Tongue (tissue), 1 donor: ENCODE measurements at regions not wholly inside any gene's neighbourhood (a gene's known extent, or its start where the extent isn't known, plus 50 kb on each side); places are given as distances from the start of the nearest gene placed in this dataset.

ENCODE experiments used
- DNase-seq: peaks from one replicate; pipeline ENCODE4 v3.0.0-alpha.2; 2015

DNA sequence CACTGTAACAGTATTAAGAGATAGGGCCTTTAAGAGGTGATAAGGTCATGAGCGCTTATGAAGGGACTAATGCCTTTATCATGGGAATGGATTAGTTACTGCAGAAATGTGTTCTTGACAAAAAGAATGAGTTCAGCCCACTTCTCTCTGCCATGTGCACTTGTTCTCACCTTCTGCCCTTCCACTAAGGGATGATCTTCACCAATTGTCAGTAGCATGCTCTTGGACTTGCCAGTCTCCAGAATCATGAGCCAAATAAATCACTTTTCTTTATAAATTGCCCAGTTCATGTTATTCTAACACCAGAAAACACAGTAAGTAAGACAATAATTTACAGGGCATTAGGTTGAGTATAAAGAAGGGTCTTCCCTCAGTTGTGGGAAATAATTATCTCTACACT lies 189.1 kb downstream of the CRPPA start:
- DNase-seq, result no peak

DNA sequence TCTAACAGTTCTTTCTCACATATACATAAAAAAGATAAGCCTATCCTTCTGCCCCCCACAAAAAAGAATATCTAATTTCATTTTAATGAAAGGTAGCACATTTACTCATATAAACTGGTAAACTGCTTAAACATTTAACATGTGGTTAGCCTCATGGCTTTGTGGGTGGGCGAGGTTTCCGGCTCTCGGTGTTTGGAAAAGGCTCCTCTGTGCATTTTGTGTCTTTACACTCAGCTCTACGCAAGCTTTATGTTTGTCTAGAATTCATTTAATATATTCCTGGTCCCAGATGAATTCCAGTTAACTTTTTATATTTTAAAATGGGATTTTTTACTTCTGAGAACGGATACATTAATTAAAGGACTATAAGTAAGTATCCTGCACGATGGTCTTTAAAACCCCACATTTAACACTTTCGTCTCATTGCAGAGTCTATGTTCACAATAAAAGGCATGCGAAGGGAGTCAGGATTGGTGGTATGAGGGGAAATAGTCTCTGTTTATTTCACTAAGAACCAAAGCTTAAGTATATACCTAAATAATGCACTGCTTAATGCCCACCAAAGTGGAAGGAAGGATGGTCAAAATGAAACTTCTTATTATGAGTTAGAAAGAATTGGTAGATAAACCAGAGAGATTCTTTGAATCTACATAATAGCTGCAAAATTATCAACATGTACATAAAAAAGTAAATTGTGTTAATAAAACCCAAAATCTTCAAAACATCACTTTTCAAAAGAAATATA lies 197.2 kb downstream of the CRPPA start:
- peak; percentile 25 for DNase-seq

- DNase-seq, result no peak
Observed at GRCh38 chr7:16212610-16213009, 208.7 kb downstream of the CRPPA start.

GRCh38 chr7:16212032-16212431 lies 209.3 kb downstream of the CRPPA start:
- no peak for DNase-seq

DNA sequence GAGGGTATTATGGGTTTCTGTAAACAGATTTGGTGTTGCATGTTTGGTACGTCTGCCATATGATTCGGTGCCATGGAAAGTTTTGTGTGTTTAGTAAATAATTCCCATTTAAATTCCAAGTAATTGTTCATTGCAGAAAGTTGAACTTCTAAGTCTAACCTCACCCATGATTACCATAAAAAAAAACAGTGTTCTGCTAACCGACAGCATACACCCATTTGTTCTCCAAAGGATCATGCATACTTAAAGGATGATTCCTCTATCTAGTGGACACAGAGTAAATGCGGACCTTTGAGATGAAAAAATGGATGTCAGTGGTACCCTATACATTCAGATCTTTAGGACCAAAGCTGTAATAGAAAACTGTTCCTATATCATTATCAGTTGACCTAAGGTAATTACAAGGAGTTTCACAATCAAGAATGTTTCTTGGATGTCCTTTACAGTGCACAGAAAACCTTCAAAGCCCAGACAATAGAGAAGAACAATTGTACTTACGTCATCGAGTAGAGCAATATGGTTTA lies 209.9 kb downstream of the CRPPA start:
- DNase-seq, result no peak

DNA sequence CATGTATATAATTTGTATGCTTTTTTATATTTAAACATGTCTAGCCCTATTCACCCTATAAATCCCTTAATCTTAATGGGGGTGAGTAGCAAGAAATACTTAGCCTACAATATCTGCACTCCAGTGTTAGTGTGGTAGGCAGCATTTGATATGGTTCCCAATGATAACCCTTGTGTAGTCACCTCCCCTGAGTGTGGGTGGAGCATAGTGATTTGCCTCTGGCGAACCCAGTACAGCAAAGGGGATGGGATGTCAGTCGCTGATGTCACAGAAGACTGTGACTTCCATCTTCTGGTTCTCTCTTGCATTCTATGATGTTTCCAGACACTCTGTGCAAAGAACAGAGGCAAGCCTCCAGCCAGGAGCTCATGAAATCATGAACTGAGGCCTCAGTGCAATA lies 211.2 kb downstream of the CRPPA start:
- DNase-seq, result no peak

- DNase-seq, result no peak
Observed at GRCh38 chr7:16207321-16207720, 214.0 kb downstream of the CRPPA start.

DNA sequence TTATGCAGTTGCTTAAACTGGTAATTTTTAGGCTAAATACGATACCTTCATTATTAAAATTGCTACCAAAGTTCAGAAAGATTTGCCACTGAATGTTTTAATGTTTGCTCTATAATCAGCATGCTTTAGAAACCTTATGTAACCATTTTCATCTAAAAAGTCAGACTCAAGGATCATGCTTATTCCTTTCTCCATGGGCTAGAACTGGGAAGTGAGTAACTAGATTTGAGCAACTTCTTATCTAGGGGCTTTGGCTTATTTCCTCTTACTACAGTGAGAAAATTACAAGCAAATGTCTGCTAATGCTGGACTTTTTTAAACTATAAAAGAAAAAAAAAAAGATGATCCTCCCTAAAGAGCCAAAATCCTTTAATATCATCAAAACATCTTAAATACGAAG lies 215.9 kb downstream of the CRPPA start:
- DNase-seq, result no peak

GRCh38 chr7:16204953-16205352 lies 216.4 kb downstream of the CRPPA start:
- peak; percentile 7 for DNase-seq

GRCh38 chr7:16203065-16203464 lies 218.3 kb downstream of the CRPPA start:
- DNase-seq, result no peak

DNA sequence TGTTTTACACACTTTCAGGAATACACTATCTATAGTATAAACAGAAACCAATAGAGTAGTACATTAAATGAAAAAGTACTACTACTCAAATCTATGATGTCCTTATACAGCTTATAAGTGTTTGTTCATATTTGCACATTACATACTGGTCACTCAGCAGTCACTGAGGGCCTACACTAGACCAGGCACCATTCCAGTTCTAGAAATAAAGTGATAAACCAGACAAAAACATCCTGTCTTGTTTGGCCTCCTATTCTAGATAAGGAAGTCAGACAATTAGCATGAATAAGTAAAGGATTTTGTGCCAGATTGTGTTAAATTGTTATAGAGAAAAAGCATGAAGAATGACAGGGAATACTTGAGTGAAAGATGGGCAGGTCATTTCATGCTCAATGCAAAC lies 219.0 kb downstream of the CRPPA start:
- no peak for DNase-seq

DNA sequence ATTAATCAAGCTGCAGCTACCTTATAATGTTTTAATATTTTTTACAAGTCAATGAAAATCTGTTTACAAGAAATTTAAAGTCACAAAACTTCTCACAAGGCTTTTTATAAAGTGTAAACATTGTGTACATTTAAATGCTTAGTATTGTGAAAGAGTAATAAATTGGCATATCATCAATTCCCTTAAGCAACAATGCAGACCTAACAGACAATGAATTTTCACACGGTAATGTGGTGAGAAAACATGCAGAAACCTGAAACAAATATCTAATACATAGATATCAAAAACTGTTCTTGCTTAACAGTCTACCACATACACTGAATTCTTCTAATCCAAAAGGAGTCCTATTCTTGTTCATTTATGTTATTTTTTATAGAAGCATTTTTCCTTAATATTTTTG lies 220.7 kb downstream of the CRPPA start:
- DNase-seq, result no peak

DNA sequence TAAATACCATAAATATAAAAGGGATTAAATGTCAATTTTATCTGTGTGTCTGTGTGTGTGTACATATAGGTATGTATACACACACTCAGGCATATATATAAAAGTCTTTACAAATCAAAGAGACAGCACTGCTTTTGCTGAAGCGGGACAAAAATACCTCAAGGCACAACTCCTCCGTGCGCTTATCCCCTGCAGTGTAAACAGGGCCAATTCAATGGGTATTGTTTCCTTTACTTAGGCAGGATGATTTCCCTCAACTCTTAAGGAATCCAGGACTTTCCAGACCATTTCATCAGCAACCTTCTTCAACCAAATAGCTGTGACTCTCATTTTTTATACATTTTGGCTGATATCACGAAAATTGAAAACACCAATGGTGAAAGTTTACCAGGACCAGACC lies 227.7 kb downstream of the CRPPA start:
- no peak for DNase-seq

- no peak for DNase-seq
Observed at GRCh38 chr7:16189026-16189715, 232.2 kb downstream of the CRPPA start.

DNA sequence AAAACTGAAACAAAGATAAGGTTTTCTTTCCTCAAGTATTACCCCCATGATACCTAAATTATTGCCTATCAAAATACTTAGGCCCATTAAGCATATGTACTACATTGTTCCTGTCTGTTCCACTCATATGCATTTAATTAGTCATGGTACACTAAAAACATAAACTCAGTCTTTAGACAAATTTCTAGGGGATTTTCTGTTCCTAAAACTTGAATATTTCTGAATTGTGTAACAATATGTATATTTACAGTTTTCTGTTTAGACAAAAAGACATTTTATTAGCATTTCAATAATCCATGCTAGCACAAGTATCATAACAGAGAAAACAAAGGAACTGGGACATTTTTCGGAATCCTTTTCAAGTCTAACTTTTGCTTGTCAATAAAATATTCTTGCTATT lies 234.2 kb downstream of the CRPPA start:
- DNase-seq, result no peak

DNA sequence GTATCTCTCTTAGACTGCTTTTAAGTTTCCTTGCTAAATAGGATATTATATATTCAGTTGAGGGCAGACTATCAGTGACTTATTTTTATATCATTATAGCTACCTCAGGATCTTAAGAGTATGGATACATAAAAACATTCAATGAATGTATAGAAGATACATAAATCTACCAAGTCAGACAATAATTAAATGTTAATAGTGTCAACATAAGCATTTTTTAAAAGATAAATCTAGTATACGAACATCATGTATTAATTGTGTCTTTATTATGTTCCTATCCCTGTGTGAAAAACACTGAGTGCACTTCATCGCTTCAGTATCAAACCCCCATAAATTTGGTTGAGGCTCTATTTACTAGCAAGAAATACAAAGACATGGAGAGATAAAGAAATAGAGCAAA lies 242.8 kb downstream of the CRPPA start:
- no peak for DNase-seq

GRCh38 chr7:16178092-16178491 lies 243.2 kb downstream of the CRPPA start:
- no peak for DNase-seq

- DNase-seq, result no peak
Observed at GRCh38 chr7:16174253-16174652, 247.1 kb downstream of the CRPPA start.

GRCh38 chr7:16172366-16172765 lies 249.0 kb downstream of the CRPPA start:
- no peak for DNase-seq

DNA sequence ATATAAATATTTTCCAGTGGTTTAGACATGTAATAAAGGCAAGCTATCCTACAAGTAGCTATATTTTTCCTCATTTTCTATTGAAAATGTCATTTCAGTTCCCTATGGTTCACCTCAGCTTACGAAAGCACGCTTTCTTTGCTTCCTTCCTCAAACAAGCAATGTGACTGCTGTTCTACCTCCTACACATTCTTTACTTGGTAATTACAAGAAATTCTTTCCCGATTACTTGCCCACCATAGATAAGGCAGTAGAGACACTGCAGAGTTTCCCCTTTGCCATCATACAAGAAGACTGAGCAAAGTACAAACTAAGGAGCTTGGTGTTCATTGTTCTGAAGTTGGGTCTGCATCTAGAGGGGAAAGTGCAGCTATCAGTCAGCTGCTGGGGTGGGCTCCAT lies 249.4 kb downstream of the CRPPA start:
- DNase-seq, result no peak

GRCh38 chr7:16170671-16171070 lies 250.7 kb downstream of the CRPPA start:
- DNase-seq, result no peak

DNA sequence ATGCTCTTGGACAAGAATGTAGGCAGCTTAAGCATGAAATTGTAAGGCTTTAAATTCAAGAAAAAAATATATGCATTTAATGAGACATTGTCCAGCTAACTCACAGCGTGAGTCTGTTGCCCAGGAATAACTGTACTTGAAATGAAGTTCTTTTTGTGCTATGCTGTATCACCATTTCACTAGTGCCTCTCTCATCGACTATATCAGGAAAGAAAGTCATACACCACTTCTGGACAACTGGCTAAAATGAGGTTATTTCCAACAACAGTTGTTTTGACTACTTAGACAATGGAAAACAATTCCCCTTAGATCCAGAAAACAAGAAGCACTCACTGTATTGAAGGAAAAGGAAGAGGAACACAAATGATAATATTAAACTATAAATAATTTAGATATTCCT lies 251.8 kb downstream of the CRPPA start:
- DNase-seq, result peak; percentile 20

DNA sequence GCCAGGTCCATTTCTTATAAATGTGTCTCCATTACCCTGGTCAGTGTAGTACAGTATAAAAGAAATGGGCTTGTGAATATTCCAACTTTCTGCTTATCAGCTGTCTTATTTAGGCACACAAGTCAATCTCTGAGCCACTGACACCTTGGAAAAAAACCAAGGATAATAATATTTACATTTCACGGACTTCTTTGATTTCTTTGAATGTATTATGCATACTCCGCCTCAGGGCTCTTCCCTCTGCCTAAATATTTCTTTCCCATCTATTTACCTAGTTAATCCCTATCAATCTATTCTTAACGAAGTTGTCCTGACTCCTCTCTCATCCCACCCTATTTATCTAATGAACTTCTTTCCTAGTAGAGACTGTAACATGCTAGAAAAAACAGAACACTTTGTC lies 253.8 kb downstream of the CRPPA start:
- DNase-seq, result no peak

- DNase-seq, result no peak
Observed at GRCh38 chr7:16144361-16144760, 277.0 kb downstream of the CRPPA start.
